Keratinocyte (primary cell): ENCODE measurements at regions not wholly inside any gene's neighbourhood (a gene's known extent, or its start where the extent isn't known, plus 50 kb on each side); places are given as distances from the start of the nearest gene placed in this dataset.

ENCODE experiments used
- DNase-seq: peaks from one replicate; pipeline ENCODE4 v3.0.0-alpha.2; 2011; ENCODE audit warnings: low read depth, missing footprints, low spot score
- FAIRE-seq: peaks from 2 replicates; lab custom pipeline; 2011; peaks lifted over from hg19 to GRCh38; lab: Jason Lieb, UNC
- H2AFZ ChIP-seq: 2 replicates; pipeline ENCODE4 v1.6.0; 2012; ENCODE audit warnings: low read length, control low read depth, inconsistent platforms; ENCODE audit not compliant: control insufficient read depth
- H3K27ac ChIP-seq: 2 replicates; pipeline ENCODE4 v1.5.1; 2011; ENCODE audit warnings: low read length; ENCODE audit not compliant: control insufficient read depth, insufficient read depth
- H3K27me3 ChIP-seq: 3 replicates; pipeline ENCODE4 v1.6.0; 2011; ENCODE audit warnings: low read length; ENCODE audit not compliant: control insufficient read depth, insufficient read depth; ENCODE audit errors: extremely low read depth
- H3K36me3 ChIP-seq, 2 experiments: 2 replicates in 1 of 2; 3 replicates in 1 of 2; pipeline ENCODE4 v1.5.1; 2011; ENCODE audit warnings: low read length in 2 of 2, mild to moderate bottlenecking in 1 of 2; ENCODE audit not compliant: control insufficient read depth in 2 of 2, insufficient read depth in 2 of 2; ENCODE audit errors: extremely low read depth in 1 of 2
- H3K4me1 ChIP-seq: 3 replicates; pipeline ENCODE4 v1.5.1; 2011; ENCODE audit warnings: low read length; ENCODE audit not compliant: control insufficient read depth, insufficient read depth; ENCODE audit errors: extremely low read depth
- H3K4me2 ChIP-seq: 3 replicates; pipeline ENCODE4 v1.6.0; 2011; ENCODE audit warnings: low read depth, low read length; ENCODE audit not compliant: control insufficient read depth, insufficient read depth; ENCODE audit errors: extremely low read depth
- H3K4me3 ChIP-seq, 3 experiments: fragments of 200-600 bp in 1 of 3; sonication (generic) in 1 of 3; 2 replicates in 2 of 3; 3 replicates in 1 of 3; pipeline ENCODE4 v1.5.1; 2011 to 2016; ENCODE audit warnings: low read length in 3 of 3, mild to moderate bottlenecking in 3 of 3, control low read depth in 2 of 3, inconsistent platforms in 1 of 3, low read depth in 1 of 3, mixed read lengths in 1 of 3, mixed run types in 1 of 3, moderate library complexity in 1 of 3; ENCODE audit not compliant: control insufficient read depth in 2 of 3, insufficient read depth in 2 of 3; ENCODE audit errors: extremely low read depth in 1 of 3
- H3K79me2 ChIP-seq: 2 replicates; pipeline ENCODE4 v1.6.0; 2012; ENCODE audit warnings: low read length; ENCODE audit not compliant: control insufficient read depth, insufficient read depth
- H3K9ac ChIP-seq: 3 replicates; pipeline ENCODE4 v1.6.0; 2011; ENCODE audit warnings: low read length; ENCODE audit not compliant: control insufficient read depth, insufficient read depth; ENCODE audit errors: extremely low read depth
- H3K9me1 ChIP-seq: 3 replicates; pipeline ENCODE4 v1.6.0; 2011; ENCODE audit warnings: low read length; ENCODE audit not compliant: control insufficient read depth, insufficient read depth; ENCODE audit errors: extremely low read depth
- H3K9me3 ChIP-seq: 2 replicates; pipeline ENCODE4 v1.5.1; 2012; ENCODE audit warnings: low read depth, low read length; ENCODE audit not compliant: control insufficient read depth
- H4K20me1 ChIP-seq: 3 replicates; pipeline ENCODE4 v1.6.0; 2011; ENCODE audit warnings: low read length; ENCODE audit not compliant: control insufficient read depth, insufficient read depth; ENCODE audit errors: extremely low read depth
- EZH2 ChIP-seq: IDR thresholded peaks from one replicate; pipeline ENCODE4 v1.6.1; 2012; ENCODE audit warnings: inconsistent platforms, mild to moderate bottlenecking, low read length, moderate library complexity
- dilution Hi-C: fragments of 300-500 bp; cut with MboI; formaldehyde crosslinking; loops from one replicate; pipeline ENCODE4 v1.7.0; 2020; ENCODE audit warnings: low sequenced_read_pairs; ENCODE audit not compliant: extremely low pct_ligation_motif_present
- TF ChIP-seq, protein P1 (sequence below), 3 experiments: IDR thresholded peaks in 1 of 3; conservative IDR thresholded peaks in 1 of 3; optimal IDR thresholded peaks in 1 of 3; 2 replicates in 2 of 3; 3 replicates in 1 of 3; pipeline versions ENCODE3 to v1.5.1; 2011; ENCODE audit warnings: low read length in 3 of 3, mild to moderate bottlenecking in 3 of 3, moderate library complexity in 2 of 3, control low read depth in 1 of 3, inconsistent platforms in 1 of 3; ENCODE audit not compliant: insufficient read depth in 2 of 3; ENCODE audit errors: extremely low read depth in 1 of 3

DNA sequence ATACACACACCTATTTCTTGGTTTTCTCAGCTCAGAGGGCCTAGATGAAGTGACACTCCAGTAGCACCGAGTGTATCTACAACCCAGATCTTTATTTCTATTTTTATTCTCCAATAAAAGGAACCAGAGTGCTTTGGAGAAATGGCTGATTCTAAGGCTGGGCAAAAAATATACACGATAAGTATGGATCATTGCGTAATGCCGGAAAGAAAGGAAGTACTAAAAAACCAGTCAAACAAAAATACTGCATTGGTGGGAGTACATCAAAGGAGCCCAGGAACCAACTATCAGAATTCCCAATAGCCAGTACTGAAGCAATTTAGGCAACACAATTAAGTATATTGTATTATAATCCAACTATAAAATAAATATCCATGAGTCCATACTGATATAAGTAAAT is 400.9 kb upstream of the CCDC196 start:
- no peak for FAIRE-seq
- dilution Hi-C loops, result no loop called here

DNA sequence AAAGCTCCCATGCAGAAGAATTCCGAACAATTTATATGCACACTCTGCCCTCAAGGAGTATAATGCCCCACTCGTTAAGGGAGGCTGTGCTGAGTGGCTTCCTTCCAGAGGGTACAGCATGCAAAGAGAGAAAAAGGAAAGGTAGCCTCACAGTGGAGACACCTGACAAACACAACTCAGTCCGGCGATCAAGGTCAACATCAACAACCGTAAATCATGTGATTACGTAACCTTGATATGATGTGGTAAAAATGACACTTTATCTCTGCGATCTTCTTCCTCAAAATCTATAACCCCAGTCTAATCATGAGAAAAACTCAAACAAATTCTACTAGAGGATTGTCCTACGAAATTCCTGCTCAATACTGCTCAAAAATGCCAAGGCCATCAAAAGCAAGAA is 400.5 kb upstream of the CCDC196 start:
- H3K27me3 ChIP-seq, result no peaks in the 10 kb centered on the region
- no peaks in the 10 kb centered on the region for H3K9me3 ChIP-seq
- no peak for DNase-seq
- H3K4me1 ChIP-seq, result no peaks in the 10 kb centered on the region
- TF ChIP-seq, protein P1, sequence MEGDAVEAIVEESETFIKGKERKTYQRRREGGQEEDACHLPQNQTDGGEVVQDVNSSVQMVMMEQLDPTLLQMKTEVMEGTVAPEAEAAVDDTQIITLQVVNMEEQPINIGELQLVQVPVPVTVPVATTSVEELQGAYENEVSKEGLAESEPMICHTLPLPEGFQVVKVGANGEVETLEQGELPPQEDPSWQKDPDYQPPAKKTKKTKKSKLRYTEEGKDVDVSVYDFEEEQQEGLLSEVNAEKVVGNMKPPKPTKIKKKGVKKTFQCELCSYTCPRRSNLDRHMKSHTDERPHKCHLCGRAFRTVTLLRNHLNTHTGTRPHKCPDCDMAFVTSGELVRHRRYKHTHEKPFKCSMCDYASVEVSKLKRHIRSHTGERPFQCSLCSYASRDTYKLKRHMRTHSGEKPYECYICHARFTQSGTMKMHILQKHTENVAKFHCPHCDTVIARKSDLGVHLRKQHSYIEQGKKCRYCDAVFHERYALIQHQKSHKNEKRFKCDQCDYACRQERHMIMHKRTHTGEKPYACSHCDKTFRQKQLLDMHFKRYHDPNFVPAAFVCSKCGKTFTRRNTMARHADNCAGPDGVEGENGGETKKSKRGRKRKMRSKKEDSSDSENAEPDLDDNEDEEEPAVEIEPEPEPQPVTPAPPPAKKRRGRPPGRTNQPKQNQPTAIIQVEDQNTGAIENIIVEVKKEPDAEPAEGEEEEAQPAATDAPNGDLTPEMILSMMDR (optimal IDR thresholded peaks at IDR 0.05 in 1 of 3, IDR thresholded peaks at IDR 0.05 in 1 of 3, conservative IDR thresholded peaks at IDR 0.05 in 1 of 3; ENCODE audit: extremely low read depth in 1 of 3, insufficient read depth in 2 of 3, low read length in 3 of 3), result no peak
- TF ChIP-seq EZH2, result no peak
- no peak overlapping the region for H3K4me2 ChIP-seq
- no peak overlapping the region for H3K9ac ChIP-seq
- no peaks in the 10 kb centered on the region for H4K20me1 ChIP-seq
- no peaks in the 10 kb centered on the region for H3K79me2 ChIP-seq
- H2AFZ ChIP-seq, result no peak overlapping the region
- no peaks in the 10 kb centered on the region for H3K9me1 ChIP-seq
- no peaks in the 10 kb centered on the region for H3K36me3 ChIP-seq
- no peak for FAIRE-seq
- H3K4me3 ChIP-seq, result no peak overlapping the region
- dilution Hi-C loops, result no loop called here
- no peak overlapping the region for H3K27ac ChIP-seq

More for the DNA sequence above, 400.9 kb upstream of the CCDC196 start:
- Histone ChIP-seq H3K9ac (no peak overlapping the region), H3K79me2 (no peaks in the 10 kb centered on the region), H3K27ac (no peak overlapping the region), H3K9me1 (no peaks in the 10 kb centered on the region), H3K4me2 (no peak overlapping the region), H3K4me1 (no peaks in the 10 kb centered on the region), H3K36me3 (no peaks in the 10 kb centered on the region), H3K9me3 (no peaks in the 10 kb centered on the region), H2AFZ (no peak overlapping the region), H3K27me3 (no peaks in the 10 kb centered on the region), H4K20me1 (no peaks in the 10 kb centered on the region), H3K4me3 (no peak overlapping the region)
- DNase-seq, result no peak
- TF ChIP-seq, protein P1 (optimal IDR thresholded peaks at IDR 0.05 in 1 of 3, IDR thresholded peaks at IDR 0.05 in 1 of 3, conservative IDR thresholded peaks at IDR 0.05 in 1 of 3; ENCODE audit: extremely low read depth in 1 of 3, insufficient read depth in 2 of 3, low read length in 3 of 3), result no peak
- TF ChIP-seq EZH2, result no peak
